ENCODE measurements at regions not wholly inside any gene's neighbourhood (a gene's known extent, or its start where the extent isn't known, plus 50 kb on each side); places are given as distances from the start of the nearest gene placed in this dataset.

DNA sequence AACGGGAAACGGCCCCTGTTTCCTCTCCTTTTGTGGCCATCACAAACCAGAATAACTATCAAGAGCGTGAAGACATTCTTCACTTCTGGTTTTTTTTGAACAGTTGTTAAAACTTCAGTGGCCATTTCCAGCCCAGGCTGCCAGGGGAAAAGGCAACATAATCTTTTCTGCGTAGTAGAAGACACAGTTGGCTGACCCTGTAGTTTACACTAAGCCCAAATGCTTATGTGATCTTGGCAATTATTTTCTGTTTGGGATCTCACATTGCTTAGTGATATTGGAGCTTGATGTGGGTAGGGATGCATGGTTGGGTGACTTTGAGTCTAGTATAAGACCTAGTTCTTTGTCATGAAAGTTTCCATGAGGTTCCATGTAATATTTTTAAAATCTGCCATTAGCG lies 449.4 kb upstream of the CDH4 start:
- no peak overlapping the region for H3K4me3 Mint-ChIP-seq
- no peak for DNase-seq
- H3K36me3 Mint-ChIP-seq (ENCODE audit: low read depth) = no peaks in the 10 kb centered on the region
- no peak for ATAC-seq
- H3K9me3 ChIP-seq (ENCODE audit: control insufficient read depth, low read length, poor library complexity, severe bottlenecking) = no peaks in the 10 kb centered on the region
- no peaks in the 10 kb centered on the region for H3K27me3 Mint-ChIP-seq
- no peaks in the 10 kb centered on the region for H3K4me1 Mint-ChIP-seq
- H3K27ac Mint-ChIP-seq = no peak overlapping the region

DNA sequence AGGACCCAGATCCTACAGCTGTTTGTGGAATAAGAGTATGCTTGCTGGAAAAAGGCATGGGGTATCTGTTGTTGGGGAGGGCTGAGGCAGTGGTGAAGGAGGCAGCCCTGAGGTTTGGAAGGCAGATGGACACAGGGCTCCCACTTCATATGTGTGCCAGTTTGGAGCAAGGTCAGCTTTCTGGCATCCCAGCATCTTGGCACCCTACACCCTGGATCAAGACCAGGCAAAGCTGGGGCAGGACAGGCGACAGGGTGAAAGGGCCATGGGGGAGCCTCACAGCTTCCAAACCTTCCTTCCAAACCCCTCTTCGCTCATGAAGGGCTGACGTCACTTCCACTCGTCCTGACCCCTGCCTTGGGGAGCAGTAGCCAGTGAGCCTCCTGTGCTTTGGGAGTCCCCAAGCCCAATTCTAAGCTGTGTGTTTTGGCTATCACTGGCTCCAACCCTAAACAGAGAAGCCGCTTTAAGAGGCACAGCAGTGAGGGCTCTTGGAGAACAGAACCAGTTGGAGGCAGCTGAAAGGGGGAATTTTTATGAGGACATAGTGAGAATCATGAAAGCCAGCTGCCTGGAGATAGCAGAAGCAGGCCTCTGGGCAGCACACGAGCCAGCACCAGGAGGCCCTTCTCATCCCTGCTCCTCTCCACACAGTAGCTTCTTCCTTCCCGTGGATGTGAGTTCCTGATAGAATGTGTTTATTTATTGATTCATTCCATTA lies 448.6 kb upstream of the CDH4 start:
- no peak overlapping the region for H3K4me3 Mint-ChIP-seq
- H3K4me1 Mint-ChIP-seq = no peaks in the 10 kb centered on the region
- ATAC-seq (no peak), DNase-seq (no peak)
- H3K9me3 ChIP-seq (ENCODE audit: control insufficient read depth, low read length, poor library complexity, severe bottlenecking) = no peaks in the 10 kb centered on the region
- no peaks in the 10 kb centered on the region for H3K36me3 Mint-ChIP-seq (ENCODE audit: low read depth)
- H3K27ac Mint-ChIP-seq = no peak overlapping the region
- H3K27me3 Mint-ChIP-seq = no peaks in the 10 kb centered on the region

DNA sequence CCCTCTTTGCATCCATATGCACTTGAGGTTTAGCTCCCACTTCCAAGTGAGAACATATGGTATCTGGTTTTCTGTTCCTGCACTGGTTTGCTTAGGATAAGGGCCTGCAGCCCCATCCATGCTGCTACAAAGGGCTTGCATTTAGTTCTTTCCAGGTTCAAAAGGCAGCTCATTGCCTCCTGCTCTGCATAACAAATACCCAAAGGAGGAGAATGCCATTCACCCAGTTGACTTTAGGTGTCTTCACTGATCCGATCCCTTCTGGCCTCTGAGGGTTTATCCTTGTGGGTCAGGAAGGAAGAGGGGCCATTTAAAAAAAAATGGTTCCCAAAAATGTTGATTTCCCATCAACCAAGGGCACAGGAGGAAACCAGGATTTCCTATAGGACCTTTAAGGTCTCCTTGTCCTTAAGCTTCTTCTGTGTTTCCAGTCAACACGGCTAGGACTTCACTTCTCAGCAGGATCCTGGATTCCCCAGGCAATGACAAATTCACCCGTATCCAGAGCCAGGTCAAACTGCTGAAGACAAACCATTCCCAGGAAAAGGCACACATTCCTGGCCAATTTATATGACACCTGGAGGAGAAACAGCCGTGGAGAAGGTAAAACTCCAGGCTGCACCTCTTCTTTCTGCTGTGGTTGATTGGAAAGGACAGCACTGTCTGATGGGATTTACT lies 447.7 kb upstream of the CDH4 start:
- no peak overlapping the region for H3K27ac Mint-ChIP-seq
- DNase-seq (no peak), ATAC-seq (no peak)
- H3K9me3 ChIP-seq (ENCODE audit: control insufficient read depth, low read length, poor library complexity, severe bottlenecking) = no peaks in the 10 kb centered on the region
- no peak overlapping the region for H3K4me3 Mint-ChIP-seq
- H3K4me1 Mint-ChIP-seq = no peaks in the 10 kb centered on the region
- H3K27me3 Mint-ChIP-seq = no peaks in the 10 kb centered on the region
- H3K36me3 Mint-ChIP-seq (ENCODE audit: low read depth) = no peaks in the 10 kb centered on the region

DNA sequence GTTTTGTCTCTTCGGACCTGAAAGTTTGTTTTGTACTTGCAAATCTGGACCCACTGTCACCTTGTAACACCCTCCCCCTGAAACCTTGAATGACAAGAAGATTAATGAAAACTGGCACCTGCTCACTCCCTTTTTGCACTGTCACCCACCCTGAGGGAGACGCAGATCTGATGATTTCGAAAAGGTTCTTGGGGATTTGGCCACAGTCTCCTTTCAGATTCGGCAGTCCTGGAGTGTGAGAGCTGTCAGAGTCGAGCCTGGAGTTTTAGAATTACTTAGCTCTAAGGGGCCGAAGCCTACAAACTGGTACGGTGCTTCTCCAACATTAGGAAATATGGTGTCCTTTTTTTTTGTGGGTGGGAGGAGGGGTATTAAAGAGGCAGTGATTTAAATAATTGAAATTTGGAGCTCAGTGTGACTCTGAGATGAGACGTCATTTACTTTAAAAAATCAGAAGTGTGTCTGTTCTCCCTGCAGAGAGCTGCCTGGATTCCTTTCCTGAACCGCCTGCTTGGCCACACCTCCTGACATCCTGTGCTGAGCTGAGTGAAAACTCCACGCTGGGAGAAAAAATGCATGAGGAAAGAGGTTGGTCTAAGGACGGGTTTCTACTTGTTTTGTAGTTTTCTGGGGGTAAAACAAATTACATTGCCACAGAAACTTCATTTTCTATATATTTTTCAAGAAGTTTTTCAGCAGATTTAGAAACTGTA lies 447.0 kb upstream of the CDH4 start:
- Mint-ChIP-seq H3K4me1 (no peaks in the 10 kb centered on the region), H3K27ac (no peak overlapping the region), H3K36me3 (ENCODE audit: low read depth) (no peaks in the 10 kb centered on the region)

DNA sequence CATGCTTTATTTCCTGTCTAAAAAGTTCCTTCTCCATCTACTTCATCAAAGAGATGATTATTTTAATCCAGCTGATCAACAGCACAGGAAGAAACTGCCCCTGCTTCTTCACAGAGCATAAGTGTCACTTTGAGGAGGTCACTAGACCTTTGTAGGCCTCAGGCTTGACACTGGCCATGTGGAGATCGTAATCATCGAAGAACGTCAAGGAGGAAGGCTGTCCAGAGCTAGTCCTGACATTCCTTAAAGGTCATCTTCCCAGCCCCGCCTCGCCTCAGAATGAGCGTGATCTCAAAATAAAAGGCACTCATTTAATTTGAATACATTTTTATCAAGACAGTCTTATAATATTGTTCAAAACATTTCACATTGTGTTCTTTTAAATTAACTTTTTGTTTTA lies 445.7 kb upstream of the CDH4 start:
- no peaks in the 10 kb centered on the region for H3K9me3 ChIP-seq (ENCODE audit: control insufficient read depth, low read length, poor library complexity, severe bottlenecking)
- no peak for ATAC-seq
- Mint-ChIP-seq H3K4me3 (no peak overlapping the region), H3K27me3 (no peaks in the 10 kb centered on the region), H3K36me3 (ENCODE audit: low read depth) (no peaks in the 10 kb centered on the region), H3K27ac (no peak overlapping the region), H3K4me1 (no peaks in the 10 kb centered on the region)
- no peak for DNase-seq

More for the DNA sequence above, 447.0 kb upstream of the CDH4 start:
- no peaks in the 10 kb centered on the region for H3K27me3 Mint-ChIP-seq
- DNase-seq (no peak), ATAC-seq (no peak)
- no peak overlapping the region for H3K4me3 Mint-ChIP-seq
- no peaks in the 10 kb centered on the region for H3K9me3 ChIP-seq (ENCODE audit: control insufficient read depth, low read length, poor library complexity, severe bottlenecking)

DNA sequence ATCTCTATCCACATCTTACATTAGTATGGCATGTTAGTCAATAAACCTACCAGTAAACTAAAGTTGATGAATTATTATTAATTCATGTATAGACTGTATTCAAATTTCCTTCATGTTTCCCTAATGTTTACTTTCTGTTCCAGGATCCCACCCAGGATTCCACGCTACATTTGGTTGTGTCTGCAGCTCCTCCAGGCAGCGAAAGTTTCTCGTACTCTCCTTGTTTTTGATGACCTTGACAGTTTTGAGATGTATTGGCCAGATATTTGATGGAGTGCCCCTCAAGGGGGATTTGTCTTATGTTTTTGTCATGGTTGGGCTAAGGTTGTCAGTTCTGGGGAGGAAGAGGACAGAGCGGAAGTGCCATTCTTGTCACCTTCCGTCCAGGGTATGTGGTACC lies 445.2 kb upstream of the CDH4 start:
- Mint-ChIP-seq H3K36me3 (ENCODE audit: low read depth) (no peaks in the 10 kb centered on the region), H3K27me3 (no peaks in the 10 kb centered on the region), H3K4me3 (no peak overlapping the region), H3K27ac (no peak overlapping the region), H3K4me1 (no peaks in the 10 kb centered on the region)
- ATAC-seq (no peak), DNase-seq (no peak)
- H3K9me3 ChIP-seq (ENCODE audit: control insufficient read depth, low read length, poor library complexity, severe bottlenecking) = no peaks in the 10 kb centered on the region

DNA sequence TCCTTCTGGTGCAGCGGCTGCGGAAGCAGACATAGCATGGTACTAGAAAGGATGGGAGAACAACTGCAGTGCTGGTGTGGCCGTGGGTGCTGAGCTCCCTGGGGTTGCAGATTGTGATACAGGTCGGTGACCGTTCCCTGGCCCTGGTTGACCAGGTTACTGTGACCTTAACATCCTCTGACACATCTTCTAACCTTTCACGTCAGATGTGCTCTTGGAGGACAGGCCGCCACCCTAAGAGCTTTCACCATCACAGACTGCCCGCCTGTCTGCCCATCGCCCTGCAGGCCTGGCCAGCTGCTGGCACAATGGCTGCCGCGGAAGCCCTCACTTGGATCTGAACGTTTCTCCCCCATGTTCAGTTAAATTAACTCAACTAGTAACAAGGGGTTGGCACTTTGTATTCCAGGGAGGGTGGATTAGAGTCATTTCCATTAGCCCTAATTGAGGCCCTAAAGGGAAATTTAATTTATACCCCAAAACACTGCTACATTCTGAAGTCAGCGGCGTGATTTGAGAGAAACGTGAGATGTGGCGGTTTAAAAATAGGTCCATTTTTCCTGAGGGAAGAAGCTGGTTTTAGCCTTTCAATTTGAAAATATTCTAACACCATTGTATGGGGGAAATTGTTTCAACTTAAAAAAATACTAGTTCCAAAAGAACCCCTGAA lies 443.9 kb upstream of the CDH4 start:
- no peaks in the 10 kb centered on the region for H3K36me3 Mint-ChIP-seq (ENCODE audit: low read depth)
- H3K4me1 Mint-ChIP-seq = no peaks in the 10 kb centered on the region
- no peak for DNase-seq
- no peak for ATAC-seq
- H3K4me3 Mint-ChIP-seq = no peak overlapping the region
- H3K27ac Mint-ChIP-seq = no peak overlapping the region
- no peaks in the 10 kb centered on the region for H3K27me3 Mint-ChIP-seq
- no peaks in the 10 kb centered on the region for H3K9me3 ChIP-seq (ENCODE audit: control insufficient read depth, low read length, poor library complexity, severe bottlenecking)

DNA sequence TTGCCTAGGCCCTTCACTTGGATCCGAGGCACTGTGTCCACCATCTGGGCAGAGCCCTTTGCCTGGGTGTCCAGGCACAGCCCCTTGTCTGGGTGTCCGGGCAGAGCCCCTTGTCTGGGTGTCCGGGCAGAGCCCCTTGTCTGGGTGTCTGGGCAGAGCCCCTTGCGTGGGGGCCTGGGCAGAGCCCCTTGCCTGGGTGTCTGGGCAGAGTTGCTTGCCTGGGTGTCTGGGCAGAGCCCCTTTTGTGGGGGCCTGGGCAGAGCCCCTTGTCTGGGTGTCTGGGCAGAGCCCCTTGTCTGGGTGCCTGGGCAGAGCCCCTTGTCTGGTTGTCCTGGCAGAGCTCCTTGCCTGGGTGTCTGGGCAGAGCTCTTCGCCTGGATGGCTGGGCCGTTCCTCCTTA lies 443.4 kb upstream of the CDH4 start:
- Mint-ChIP-seq H3K4me3 (no peak overlapping the region), H3K27ac (no peak overlapping the region), H3K4me1 (no peaks in the 10 kb centered on the region), H3K36me3 (ENCODE audit: low read depth) (no peaks in the 10 kb centered on the region), H3K27me3 (no peaks in the 10 kb centered on the region)
- no peaks in the 10 kb centered on the region for H3K9me3 ChIP-seq (ENCODE audit: control insufficient read depth, low read length, poor library complexity, severe bottlenecking)
- ATAC-seq = no peak
- no peak for DNase-seq

DNA sequence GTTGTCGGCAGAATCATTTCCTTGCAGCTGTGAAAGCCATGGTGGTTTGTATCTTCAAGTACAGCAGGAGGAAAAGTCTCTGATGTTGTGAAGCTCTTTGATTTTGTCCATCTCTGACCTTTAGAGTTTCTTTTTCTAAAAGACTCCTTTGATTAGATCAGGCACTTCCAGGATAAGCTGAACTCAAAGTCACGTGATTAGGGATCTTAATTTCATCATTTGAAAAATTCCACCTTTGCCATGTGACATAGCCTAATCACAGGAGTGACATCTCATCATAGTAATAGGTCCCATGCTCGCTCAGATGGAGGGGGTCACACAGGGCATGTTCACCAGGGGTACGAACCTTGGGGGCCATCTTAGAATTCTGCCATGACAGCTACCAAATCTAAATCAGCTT lies 441.5 kb upstream of the CDH4 start:
- no peaks in the 10 kb centered on the region for H3K27me3 Mint-ChIP-seq
- H3K36me3 Mint-ChIP-seq (ENCODE audit: low read depth) = no peaks in the 10 kb centered on the region
- H3K4me3 Mint-ChIP-seq = no peak overlapping the region
- no peaks in the 10 kb centered on the region for H3K4me1 Mint-ChIP-seq
- H3K9me3 ChIP-seq (ENCODE audit: control insufficient read depth, low read length, poor library complexity, severe bottlenecking) = no peaks in the 10 kb centered on the region
- DNase-seq (no peak), ATAC-seq (no peak)
- H3K27ac Mint-ChIP-seq = no peak overlapping the region

DNA sequence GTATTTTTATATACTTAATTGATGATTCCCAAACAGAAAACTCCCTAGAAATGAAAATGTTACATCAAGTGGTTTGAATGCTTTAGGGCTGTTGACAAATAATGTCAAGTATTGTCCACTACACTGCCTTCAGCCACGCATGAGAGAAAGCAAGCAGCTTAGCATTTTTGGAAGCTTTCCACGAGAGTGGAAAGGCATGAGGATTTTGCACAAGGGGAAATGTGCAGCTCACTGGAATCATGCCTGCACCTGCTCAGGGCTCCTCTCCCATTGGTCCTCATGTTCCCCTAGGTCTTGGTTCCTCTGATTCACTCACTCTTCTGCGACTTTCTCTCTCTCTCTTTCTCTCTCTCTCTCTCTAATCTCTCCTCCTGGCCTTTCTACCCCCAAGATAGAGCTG lies 439.5 kb upstream of the CDH4 start:
- H3K9me3 ChIP-seq (ENCODE audit: control insufficient read depth, low read length, poor library complexity, severe bottlenecking) = no peaks in the 10 kb centered on the region
- Mint-ChIP-seq H3K4me3 (no peak overlapping the region), H3K27ac (no peak overlapping the region), H3K27me3 (no peaks in the 10 kb centered on the region), H3K36me3 (ENCODE audit: low read depth) (no peaks in the 10 kb centered on the region), H3K4me1 (no peaks in the 10 kb centered on the region)
- DNase-seq (no peak), ATAC-seq (no peak)

DNA sequence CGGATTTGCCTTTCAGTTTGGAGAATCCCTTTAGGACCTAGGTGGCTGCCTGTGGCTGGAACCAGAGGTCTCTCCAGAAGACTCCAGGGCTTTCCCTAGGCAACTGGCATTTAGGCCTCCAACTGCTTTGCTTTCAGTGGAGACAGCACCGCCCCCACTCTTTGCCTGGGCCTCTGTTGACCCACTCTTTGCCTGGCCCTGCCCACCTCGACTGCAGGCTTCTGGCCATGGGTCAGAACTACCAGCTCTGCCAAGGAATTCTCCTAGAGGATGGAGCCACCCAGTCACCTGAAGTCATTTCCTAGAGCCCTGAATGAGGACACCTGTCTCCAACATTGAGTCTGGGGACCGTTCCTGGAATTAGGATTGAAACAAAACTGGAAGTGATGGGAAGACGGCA lies 439.0 kb upstream of the CDH4 start:
- no peaks in the 10 kb centered on the region for H3K27me3 Mint-ChIP-seq
- ATAC-seq = no peak
- H3K9me3 ChIP-seq (ENCODE audit: control insufficient read depth, low read length, poor library complexity, severe bottlenecking) = no peaks in the 10 kb centered on the region
- no peak overlapping the region for H3K27ac Mint-ChIP-seq
- no peak for DNase-seq
- no peak overlapping the region for H3K4me3 Mint-ChIP-seq
- H3K4me1 Mint-ChIP-seq = no peaks in the 10 kb centered on the region
- H3K36me3 Mint-ChIP-seq (ENCODE audit: low read depth) = no peaks in the 10 kb centered on the region

DNA sequence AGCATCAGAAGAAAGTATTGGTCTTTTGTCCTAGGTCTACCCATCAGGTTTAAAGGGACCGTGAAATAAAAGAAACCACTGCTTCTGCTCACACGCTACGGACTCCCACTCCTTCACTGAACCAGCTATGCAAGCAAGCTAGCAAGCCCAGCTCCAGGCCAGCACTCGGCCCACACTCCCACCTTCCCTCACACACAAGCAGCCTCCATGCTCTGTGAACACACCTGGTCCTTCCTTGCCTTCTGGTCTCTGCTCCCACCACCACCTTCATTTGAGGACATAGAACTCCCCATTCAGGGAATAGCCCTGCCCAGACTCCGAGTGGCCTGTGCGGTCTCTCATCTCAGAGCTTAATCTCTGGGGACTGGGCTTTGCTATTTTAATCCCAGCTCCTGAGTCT lies 436.4 kb upstream of the CDH4 start:
- Mint-ChIP-seq H3K36me3 (ENCODE audit: low read depth) (no peaks in the 10 kb centered on the region), H3K4me3 (no peak overlapping the region), H3K27me3 (peaks cover 4% of the 10 kb centered on the region), H3K4me1 (peaks cover 3% of the 10 kb centered on the region), H3K27ac (no peak overlapping the region)
- H3K9me3 ChIP-seq (ENCODE audit: control insufficient read depth, low read length, poor library complexity, severe bottlenecking) = no peaks in the 10 kb centered on the region
- DNase-seq (no peak), ATAC-seq (no peak)

DNA sequence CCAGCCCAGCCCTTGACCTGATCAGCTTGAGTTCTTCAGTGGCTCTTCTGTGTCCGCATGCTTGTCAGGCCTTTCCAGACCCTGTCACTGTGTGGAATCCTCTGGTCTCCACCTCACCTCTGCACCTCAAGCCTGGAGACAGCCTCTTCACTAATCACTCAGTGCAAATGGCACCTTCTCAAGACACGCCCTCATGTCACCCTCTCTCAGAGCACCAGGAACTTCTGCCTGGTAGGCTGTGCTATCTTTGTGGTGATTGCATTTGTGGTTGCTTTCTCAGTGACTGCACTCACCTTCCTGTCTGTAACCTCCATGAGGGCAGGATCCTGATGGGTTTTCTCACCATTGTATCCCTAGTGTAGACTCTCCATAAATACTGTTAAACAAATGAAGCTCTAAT lies 435.2 kb upstream of the CDH4 start:
- Mint-ChIP-seq H3K4me1 (peaks cover 9% of the 10 kb centered on the region), H3K36me3 (ENCODE audit: low read depth) (no peaks in the 10 kb centered on the region), H3K27ac (no peak overlapping the region), H3K27me3 (peaks cover 7% of the 10 kb centered on the region), H3K4me3 (no peak overlapping the region)
- H3K9me3 ChIP-seq (ENCODE audit: control insufficient read depth, low read length, poor library complexity, severe bottlenecking) = no peaks in the 10 kb centered on the region
- ATAC-seq (no peak), DNase-seq (no peak)
